ENCODE measurements at regions not wholly inside any gene's neighbourhood (a gene's known extent, or its start where the extent isn't known, plus 50 kb on each side); places are given as distances from the start of the nearest gene placed in this dataset.

GRCh38 chr18:37710726-37711125 lies 145.1 kb upstream of the CELF4 start:
- no peak for DNase-seq (ENCODE audit: low spot score)
- Histone ChIP-seq H3K27ac (ENCODE audit: low read depth, low read length, poor library complexity, severe bottlenecking) (no peak overlapping the region), H3K4me3 (ENCODE audit: low read depth, low read length, poor library complexity, severe bottlenecking) (no peak overlapping the region), H3K9me2 (ENCODE audit: insufficient read depth, low read length) (no peaks in the 10 kb centered on the region), H4K20me1 (ENCODE audit: insufficient read depth, low read length) (no peaks in the 10 kb centered on the region), H3K36me3 (ENCODE audit: insufficient read depth, low read length) (no peaks in the 10 kb centered on the region), H3K9me3 (ENCODE audit: low read length) (no peaks in the 10 kb centered on the region), H3K4me2 (ENCODE audit: low read length) (no peak overlapping the region), H3K79me2 (ENCODE audit: insufficient read depth, low read depth, low read length) (no peaks in the 10 kb centered on the region), H2AFZ (ENCODE audit: low read length) (no peak overlapping the region), H3K4me1 (ENCODE audit: insufficient read depth, low read length, poor library complexity, severe bottlenecking) (no peaks in the 10 kb centered on the region)
- no peak for TF ChIP-seq EZH2phosphoT487 (IDR thresholded peaks at IDR 0.05; ENCODE audit: borderline replicate concordance, low read depth, low read length)
- no peak for TF ChIP-seq CTCF (conservative IDR thresholded peaks at IDR 0.05; ENCODE audit: low read length)
- POLR2A ChIA-PET = no interaction called here
- CTCF ChIA-PET (ENCODE audit: unreplicated experiment) = no interaction called here
- BruUV-seq (replicated peaks) = no TSS peak
- intact Hi-C loops (cut with micrococcal nuclease; ENCODE audit: unreplicated experiment) = no loop called here

GRCh38 chr18:37709740-37710139 lies 144.1 kb upstream of the CELF4 start:
- no peaks in the 10 kb centered on the region for H3K9me3 ChIP-seq (ENCODE audit: low read length)
- ChIA-PET CTCF (ENCODE audit: unreplicated experiment) (no interaction called here), POLR2A (no interaction called here)
- no peak overlapping the region for H2AFZ ChIP-seq (ENCODE audit: low read length)
- no peak for TF ChIP-seq EZH2phosphoT487 (IDR thresholded peaks at IDR 0.05; ENCODE audit: borderline replicate concordance, low read depth, low read length)
- no peak for TF ChIP-seq CTCF (conservative IDR thresholded peaks at IDR 0.05; ENCODE audit: low read length)
- intact Hi-C loops (cut with micrococcal nuclease; ENCODE audit: unreplicated experiment) = no loop called here
- no peak overlapping the region for H3K4me2 ChIP-seq (ENCODE audit: low read length)
- BruUV-seq (replicated peaks) = no TSS peak
- no peaks in the 10 kb centered on the region for H3K36me3 ChIP-seq (ENCODE audit: insufficient read depth, low read length)
- no peaks in the 10 kb centered on the region for H4K20me1 ChIP-seq (ENCODE audit: insufficient read depth, low read length)
- no peak overlapping the region for H3K27ac ChIP-seq (ENCODE audit: low read depth, low read length, poor library complexity, severe bottlenecking)
- DNase-seq (ENCODE audit: low spot score) = no peak
- H3K4me1 ChIP-seq (ENCODE audit: insufficient read depth, low read length, poor library complexity, severe bottlenecking) = no peaks in the 10 kb centered on the region
- no peak overlapping the region for H3K4me3 ChIP-seq (ENCODE audit: low read depth, low read length, poor library complexity, severe bottlenecking)
- no peaks in the 10 kb centered on the region for H3K79me2 ChIP-seq (ENCODE audit: insufficient read depth, low read depth, low read length)
- no peaks in the 10 kb centered on the region for H3K9me2 ChIP-seq (ENCODE audit: insufficient read depth, low read length)

- Histone ChIP-seq H3K4me2 (ENCODE audit: low read length) (no peak overlapping the region), H2AFZ (ENCODE audit: low read length) (no peak overlapping the region), H3K4me3 (ENCODE audit: low read depth, low read length, poor library complexity, severe bottlenecking) (no peak overlapping the region), H3K4me1 (ENCODE audit: insufficient read depth, low read length, poor library complexity, severe bottlenecking) (peaks cover 7% of the 10 kb centered on the region), H3K79me2 (ENCODE audit: insufficient read depth, low read depth, low read length) (no peaks in the 10 kb centered on the region), H4K20me1 (ENCODE audit: insufficient read depth, low read length) (no peaks in the 10 kb centered on the region), H3K36me3 (ENCODE audit: insufficient read depth, low read length) (no peaks in the 10 kb centered on the region), H3K9me3 (ENCODE audit: low read length) (no peaks in the 10 kb centered on the region), H3K9me2 (ENCODE audit: insufficient read depth, low read length) (no peaks in the 10 kb centered on the region), H3K27ac (ENCODE audit: low read depth, low read length, poor library complexity, severe bottlenecking) (no peak overlapping the region)
- TF ChIP-seq CTCF (conservative IDR thresholded peaks at IDR 0.05; ENCODE audit: low read length) (no peak), EZH2phosphoT487 (IDR thresholded peaks at IDR 0.05; ENCODE audit: borderline replicate concordance, low read depth, low read length) (no peak)
- ChIA-PET POLR2A (no interaction called here), CTCF (ENCODE audit: unreplicated experiment) (no interaction called here)
- BruUV-seq (replicated peaks) = no TSS peak
- DNase-seq (ENCODE audit: low spot score) = no peak
- intact Hi-C loops (cut with micrococcal nuclease; ENCODE audit: unreplicated experiment) = no loop called here
These were observed 139.4 kb upstream of the CELF4 start for GRCh38 chr18:37705016-37705415.
